GM12872 (cell line): ENCODE measurements at regions not wholly inside any gene's neighbourhood (a gene's known extent, or its start where the extent isn't known, plus 50 kb on each side); places are given as distances from the start of the nearest gene placed in this dataset.

Experiments
- TF ChIP-seq, protein P1 (sequence below): IDR thresholded peaks from 3 replicates; pipeline ENCODE4 v1.5.1; 2011; ENCODE audit warnings: low read depth, mild to moderate bottlenecking, low read length, moderate library complexity; ENCODE audit not compliant: insufficient read depth

DNA sequence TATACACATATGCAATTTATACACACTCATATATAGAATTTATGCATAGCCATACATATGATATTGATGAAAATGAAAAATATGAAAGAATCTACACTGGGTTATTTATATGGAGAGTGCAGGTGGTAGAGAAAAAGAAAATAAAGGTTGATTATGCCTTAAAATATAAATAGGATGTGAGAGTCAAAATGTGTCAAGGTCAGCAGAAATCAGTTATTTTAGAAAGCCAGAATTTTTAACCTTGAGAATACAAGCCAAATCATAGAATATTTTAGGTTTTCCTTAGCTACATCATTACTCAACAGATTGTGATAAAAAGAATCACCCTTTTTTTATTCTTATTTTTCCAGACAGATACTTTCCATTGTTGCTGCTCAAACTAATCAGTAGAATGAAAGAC lies 146.2 kb downstream of the SLC6A15 start:
- TF ChIP-seq, protein P1, sequence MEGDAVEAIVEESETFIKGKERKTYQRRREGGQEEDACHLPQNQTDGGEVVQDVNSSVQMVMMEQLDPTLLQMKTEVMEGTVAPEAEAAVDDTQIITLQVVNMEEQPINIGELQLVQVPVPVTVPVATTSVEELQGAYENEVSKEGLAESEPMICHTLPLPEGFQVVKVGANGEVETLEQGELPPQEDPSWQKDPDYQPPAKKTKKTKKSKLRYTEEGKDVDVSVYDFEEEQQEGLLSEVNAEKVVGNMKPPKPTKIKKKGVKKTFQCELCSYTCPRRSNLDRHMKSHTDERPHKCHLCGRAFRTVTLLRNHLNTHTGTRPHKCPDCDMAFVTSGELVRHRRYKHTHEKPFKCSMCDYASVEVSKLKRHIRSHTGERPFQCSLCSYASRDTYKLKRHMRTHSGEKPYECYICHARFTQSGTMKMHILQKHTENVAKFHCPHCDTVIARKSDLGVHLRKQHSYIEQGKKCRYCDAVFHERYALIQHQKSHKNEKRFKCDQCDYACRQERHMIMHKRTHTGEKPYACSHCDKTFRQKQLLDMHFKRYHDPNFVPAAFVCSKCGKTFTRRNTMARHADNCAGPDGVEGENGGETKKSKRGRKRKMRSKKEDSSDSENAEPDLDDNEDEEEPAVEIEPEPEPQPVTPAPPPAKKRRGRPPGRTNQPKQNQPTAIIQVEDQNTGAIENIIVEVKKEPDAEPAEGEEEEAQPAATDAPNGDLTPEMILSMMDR: no peak

DNA sequence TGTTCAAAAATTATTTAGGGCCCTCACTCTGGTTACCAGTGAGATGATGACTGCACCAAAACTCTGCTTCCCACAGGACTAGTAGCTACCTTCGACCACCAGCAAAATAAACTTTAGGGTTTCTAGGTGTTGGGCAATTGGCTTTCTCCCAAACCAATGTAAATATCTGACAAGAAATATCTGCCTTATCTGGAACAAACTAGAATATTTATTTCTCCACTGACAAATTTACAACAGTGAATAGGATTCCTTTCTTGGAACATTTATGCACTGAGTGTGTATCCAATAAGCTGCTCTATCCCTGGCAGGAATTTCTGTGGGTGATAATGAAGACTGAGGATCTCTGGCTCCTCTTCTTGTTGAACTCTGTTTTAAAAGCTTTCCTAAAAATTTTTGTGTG lies 148.6 kb downstream of the SLC6A15 start:
- TF ChIP-seq, protein P1: no peak

GRCh38 chr12:84763107-84763506 lies 149.5 kb downstream of the SLC6A15 start:
- TF ChIP-seq, protein P1: no peak

GRCh38 chr12:84760091-84760865 lies 152.3 kb downstream of the SLC6A15 start:
- TF ChIP-seq, protein P1: no peak

DNA sequence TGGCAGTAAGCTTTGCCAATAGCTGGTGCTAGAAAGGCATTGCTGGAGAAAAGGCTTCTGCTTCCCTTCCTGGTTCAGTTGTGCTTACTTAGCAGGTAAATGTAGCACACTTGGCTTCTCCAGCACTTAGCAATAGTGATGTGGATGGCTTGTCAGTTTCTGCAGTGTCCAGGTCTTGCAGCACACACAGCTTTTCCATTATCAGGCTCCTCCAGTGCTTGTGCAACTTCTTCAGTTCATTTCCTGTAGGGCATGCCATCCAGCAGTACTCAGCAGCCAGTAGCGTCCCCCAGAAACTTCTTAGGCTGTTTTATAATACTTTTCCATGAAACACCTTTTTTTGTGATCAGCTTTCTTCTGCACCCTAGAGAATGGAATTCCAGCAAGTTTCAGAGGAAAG lies 154.6 kb downstream of the SLC6A15 start:
- TF ChIP-seq, protein P1: no peak

GRCh38 chr12:84756961-84757360 lies 155.6 kb downstream of the SLC6A15 start:
- TF ChIP-seq, protein P1: no peak

- TF ChIP-seq, protein P1: no peak
These were observed 167.5 kb downstream of the SLC6A15 start for GRCh38 chr12:84745127-84745526.

- TF ChIP-seq, protein P1: no peak
These were observed 170.9 kb downstream of the SLC6A15 start for GRCh38 chr12:84741692-84742091.
